A673 (cell line): ENCODE measurements at regions not wholly inside any gene's neighbourhood (a gene's known extent, or its start where the extent isn't known, plus 50 kb on each side); places are given as distances from the start of the nearest gene placed in this dataset.

ENCODE experiments used
- EZH2 ChIP-seq: fragments of 200-600 bp; sonication (generic); IDR thresholded peaks from 2 replicates; pipeline ENCODE4 v1.6.1; 2017; ENCODE audit warnings: borderline replicate concordance, low read depth, mild to moderate bottlenecking, mixed read lengths, antibody characterized with exemption, low read length; ENCODE audit not compliant: poor library complexity, severe bottlenecking
- TF ChIP-seq, protein P1 (sequence below): fragments of 300-800, 200-600 bp; sonication (generic); conservative IDR thresholded peaks from 2 replicates; pipeline ENCODE4 v1.5.1; 2017; ENCODE audit warnings: low read depth, mild to moderate bottlenecking, antibody characterized with exemption, low read length, moderate library complexity, mixed read lengths

DNA sequence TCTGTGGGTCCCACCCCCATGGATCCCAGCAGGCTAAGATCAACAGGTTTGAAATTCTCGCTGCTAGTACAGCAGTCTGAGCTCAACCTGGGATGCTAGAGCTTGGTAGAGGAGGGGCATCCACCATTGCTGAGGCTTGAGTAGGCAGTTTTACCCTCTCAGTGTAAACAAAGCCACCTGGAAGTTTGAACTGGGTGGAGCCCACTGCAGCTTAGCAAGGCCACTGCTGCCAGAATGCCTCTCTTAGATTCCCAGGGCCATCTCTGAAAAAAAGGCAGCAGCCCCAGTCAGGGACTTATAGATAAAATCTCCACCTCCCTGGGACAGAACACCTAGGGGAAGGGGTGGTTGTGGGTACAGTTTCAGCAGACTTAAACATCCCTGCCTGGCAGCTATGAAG, 190.0 kb upstream of the CACNA2D1 start:
- TF ChIP-seq, protein P1, sequence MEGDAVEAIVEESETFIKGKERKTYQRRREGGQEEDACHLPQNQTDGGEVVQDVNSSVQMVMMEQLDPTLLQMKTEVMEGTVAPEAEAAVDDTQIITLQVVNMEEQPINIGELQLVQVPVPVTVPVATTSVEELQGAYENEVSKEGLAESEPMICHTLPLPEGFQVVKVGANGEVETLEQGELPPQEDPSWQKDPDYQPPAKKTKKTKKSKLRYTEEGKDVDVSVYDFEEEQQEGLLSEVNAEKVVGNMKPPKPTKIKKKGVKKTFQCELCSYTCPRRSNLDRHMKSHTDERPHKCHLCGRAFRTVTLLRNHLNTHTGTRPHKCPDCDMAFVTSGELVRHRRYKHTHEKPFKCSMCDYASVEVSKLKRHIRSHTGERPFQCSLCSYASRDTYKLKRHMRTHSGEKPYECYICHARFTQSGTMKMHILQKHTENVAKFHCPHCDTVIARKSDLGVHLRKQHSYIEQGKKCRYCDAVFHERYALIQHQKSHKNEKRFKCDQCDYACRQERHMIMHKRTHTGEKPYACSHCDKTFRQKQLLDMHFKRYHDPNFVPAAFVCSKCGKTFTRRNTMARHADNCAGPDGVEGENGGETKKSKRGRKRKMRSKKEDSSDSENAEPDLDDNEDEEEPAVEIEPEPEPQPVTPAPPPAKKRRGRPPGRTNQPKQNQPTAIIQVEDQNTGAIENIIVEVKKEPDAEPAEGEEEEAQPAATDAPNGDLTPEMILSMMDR = no peak
- TF ChIP-seq EZH2 = no peak
